ENCODE measurements at regions not wholly inside any gene's neighbourhood (a gene's known extent, or its start where the extent isn't known, plus 50 kb on each side); places are given as distances from the start of the nearest gene placed in this dataset.

- Histone ChIP-seq H3K4ac (ENCODE audit: low read depth, low read length) (no peak overlapping the region), H3K27me3 (ENCODE audit: insufficient read depth, low read length) (no peaks in the 10 kb centered on the region), H3K79me2 (ENCODE audit: insufficient read depth, low read length) (no peaks in the 10 kb centered on the region), H2AK5ac (ENCODE audit: insufficient read length, low read length) (no peak overlapping the region), H3T11ph (ENCODE audit: low read length) (no peak overlapping the region), H3K23ac (ENCODE audit: insufficient read length, low read depth, low read length) (no peak overlapping the region), H2BK20ac (ENCODE audit: low read depth, low read length, poor library complexity, severe bottlenecking) (no peak overlapping the region), H2BK5ac (ENCODE audit: insufficient read length, low read length) (no peak overlapping the region), H3K27ac (ENCODE audit: insufficient read length, low read depth, low read length) (no peak overlapping the region), H3K4me1 (ENCODE audit: insufficient read depth, low read length) (no peaks in the 10 kb centered on the region; the same call in 1 of the 2 replicates), H2BK12ac (ENCODE audit: insufficient read length, low read depth, low read length) (no peak overlapping the region), H3K9ac (ENCODE audit: extremely low read depth, insufficient read length, low read length) (no peak overlapping the region), H3K4me2 (ENCODE audit: insufficient read depth, insufficient read length, low read length) (no peak overlapping the region), H3K14ac (ENCODE audit: insufficient read depth, low read length) (no peak overlapping the region), H2BK15ac (ENCODE audit: low read depth, low read length) (no peak overlapping the region), H3K18ac (ENCODE audit: insufficient read length, low read depth, low read length) (no peak overlapping the region), H3K56ac (ENCODE audit: insufficient read length, low read depth, low read length) (no peak overlapping the region), H4K5ac (ENCODE audit: insufficient read length, low read depth, low read length) (no peak overlapping the region), H3K9me3 (ENCODE audit: control insufficient read depth, low read depth, low read length) (no peaks in the 10 kb centered on the region), H3K23me2 (ENCODE audit: insufficient read length, low read depth, low read length, poor library complexity, severe bottlenecking) (no peaks in the 10 kb centered on the region), H2AFZ (ENCODE audit: low read length) (no peak overlapping the region), H3K79me1 (ENCODE audit: insufficient read depth, low read depth, low read length, poor library complexity, severe bottlenecking) (no peaks in the 10 kb centered on the region), H4K91ac (ENCODE audit: insufficient read length, low read depth, low read length) (no peak overlapping the region), H2BK120ac (ENCODE audit: low read depth, low read length, poor library complexity, severe bottlenecking) (no peak overlapping the region), H4K8ac (replicated peaks; ENCODE audit: insufficient read length, low read depth, low read length) (no peak overlapping the region), H4K20me1 (ENCODE audit: control insufficient read depth, insufficient read depth, insufficient read length) (no peaks in the 10 kb centered on the region)
- Mint-ChIP-seq H3K36me3 (ENCODE audit: insufficient read depth in 1 of 3, low read depth in 3 of 3) (no peaks in the 10 kb centered on the region; a peak in 2 of 7 replicates), H3K9me3 (no peaks in the 10 kb centered on the region; a peak in 1 of 5 replicates), H3K4me3 (no peak overlapping the region), H3K4me1 (peaks cover 3 to 4% of the 10 kb centered on the region in 2 experiments; a peak in 3 of 4 replicates), H3K27ac (no peak overlapping the region), H3K27me3 (ENCODE audit: low read depth) (no peaks in the 10 kb centered on the region)
- TF ChIP-seq CTCF (conservative IDR thresholded peaks at IDR 0.05): no peak
- DNase-seq: no peak
Measured at GRCh38 chr5:28499766-28500290, 1461.4 kb upstream of the CDH9 start.

Data from H9 (cell line).